ENCODE measurements at regions not wholly inside any gene's neighbourhood (a gene's known extent, or its start where the extent isn't known, plus 50 kb on each side); places are given as distances from the start of the nearest gene placed in this dataset.

GRCh38 chr2:121046335-121046734 lies 238.7 kb downstream of the TFCP2L1 start:
- TF ChIP-seq CTCF (IDR thresholded peaks at IDR 0.05; ENCODE audit: insufficient read depth, low read length, severe bottlenecking): no peak
- FAIRE-seq (no peak), DNase-seq (ENCODE audit: low read depth) (no peak)
- Histone ChIP-seq H3K36me3 (ENCODE audit: control insufficient read depth, insufficient read depth, low read length) (no peaks in the 10 kb centered on the region), H3K4me3 (ENCODE audit: low read depth, low read length) (no peak overlapping the region), H3K27me3 (ENCODE audit: control insufficient read depth, insufficient read depth, low read length) (peaks cover 3% of the 10 kb centered on the region)

DNA sequence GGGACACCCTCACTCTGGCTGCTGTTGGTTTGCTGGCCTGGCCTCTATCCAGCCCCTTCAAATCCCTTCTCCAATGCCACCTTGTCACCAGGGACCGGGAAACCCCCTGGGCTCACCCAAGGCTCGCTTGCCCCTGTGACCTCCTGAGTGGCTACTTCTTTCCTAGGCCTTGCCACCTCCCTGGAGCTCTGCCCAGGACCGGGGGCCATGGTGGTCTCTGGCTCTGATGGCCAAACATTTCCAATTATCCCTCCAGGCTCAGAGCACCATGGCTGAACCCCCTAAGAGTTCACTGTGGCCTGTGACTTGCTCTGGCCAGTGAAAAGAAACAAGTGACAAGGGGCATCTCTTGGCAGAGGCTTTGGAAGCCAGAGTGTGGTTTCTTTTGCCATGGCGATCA lies 237.6 kb downstream of the TFCP2L1 start:
- no peak overlapping the region for H3K4me3 ChIP-seq (ENCODE audit: low read depth, low read length)
- H3K36me3 ChIP-seq (ENCODE audit: control insufficient read depth, insufficient read depth, low read length): no peaks in the 10 kb centered on the region
- no peak for DNase-seq (ENCODE audit: low read depth)
- no peak for TF ChIP-seq CTCF (IDR thresholded peaks at IDR 0.05; ENCODE audit: insufficient read depth, low read length, severe bottlenecking)
- no peak for FAIRE-seq
- H3K27me3 ChIP-seq (ENCODE audit: control insufficient read depth, insufficient read depth, low read length): peaks cover 3% of the 10 kb centered on the region

- Histone ChIP-seq H3K4me3 (ENCODE audit: low read depth, low read length) (no peak overlapping the region), H3K27me3 (ENCODE audit: control insufficient read depth, insufficient read depth, low read length) (peaks cover 3% of the 10 kb centered on the region), H3K36me3 (ENCODE audit: control insufficient read depth, insufficient read depth, low read length) (no peaks in the 10 kb centered on the region)
- no peak for FAIRE-seq
- TF ChIP-seq CTCF (IDR thresholded peaks at IDR 0.05; ENCODE audit: insufficient read depth, low read length, severe bottlenecking): no peak
- DNase-seq (ENCODE audit: low read depth): no peak
Observed at GRCh38 chr2:121049131-121049530, 235.9 kb downstream of the TFCP2L1 start.

DNA sequence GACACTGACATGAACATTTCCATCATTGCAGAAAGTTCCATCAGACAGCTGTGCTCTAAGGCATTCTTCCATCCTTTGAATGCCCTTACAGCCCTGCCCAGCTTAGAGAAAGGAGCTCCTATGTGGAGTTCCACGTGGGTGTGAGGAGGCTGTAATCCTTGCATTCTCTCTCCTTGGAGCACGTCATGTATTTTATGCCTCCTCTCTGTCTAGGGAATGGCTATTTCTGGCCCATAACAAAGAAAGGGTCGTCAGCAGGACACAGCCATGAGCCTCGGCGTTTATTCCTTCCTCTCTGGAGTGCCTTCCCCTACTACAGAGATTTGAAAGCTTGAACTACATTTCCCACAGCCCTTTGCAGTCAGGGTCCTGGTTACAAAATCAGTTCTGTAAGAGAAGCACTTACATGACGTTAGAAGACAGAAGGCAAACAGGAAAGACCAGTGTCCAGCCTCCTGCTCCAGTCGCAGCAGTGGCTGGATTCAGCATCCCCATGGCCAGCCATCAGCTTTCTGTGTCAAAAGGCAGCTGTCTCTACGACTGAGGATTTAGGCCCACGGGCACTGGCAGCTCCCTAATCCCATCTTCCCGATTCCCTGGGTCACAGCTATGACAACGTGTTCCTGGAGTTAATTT lies 234.9 kb downstream of the TFCP2L1 start:
- DNase-seq (ENCODE audit: low read depth): no peak
- no peaks in the 10 kb centered on the region for H3K36me3 ChIP-seq (ENCODE audit: control insufficient read depth, insufficient read depth, low read length)
- peaks cover 3% of the 10 kb centered on the region for H3K27me3 ChIP-seq (ENCODE audit: control insufficient read depth, insufficient read depth, low read length)
- no peak for FAIRE-seq
- no peak for TF ChIP-seq CTCF (IDR thresholded peaks at IDR 0.05; ENCODE audit: insufficient read depth, low read length, severe bottlenecking)
- no peak overlapping the region for H3K4me3 ChIP-seq (ENCODE audit: low read depth, low read length)

DNA sequence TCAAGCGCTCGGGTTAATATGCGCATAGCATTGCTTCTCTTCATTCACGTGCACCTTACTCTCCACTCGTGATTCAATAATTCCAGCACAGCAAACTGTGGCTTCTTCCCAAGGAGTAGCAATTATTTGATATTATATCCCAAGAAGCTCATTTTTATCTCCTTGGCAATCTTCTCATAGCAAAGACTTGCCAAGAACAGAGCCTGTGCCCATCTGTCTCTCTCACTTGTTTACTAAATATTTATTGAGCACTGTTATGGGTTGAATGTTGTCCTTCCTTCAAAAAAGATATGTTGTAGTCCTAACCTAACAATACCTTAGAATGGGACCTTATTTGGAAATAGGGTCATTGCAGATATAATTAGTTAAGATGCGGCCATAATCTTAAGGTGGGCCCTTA lies 233.7 kb downstream of the TFCP2L1 start:
- no peaks in the 10 kb centered on the region for H3K36me3 ChIP-seq (ENCODE audit: control insufficient read depth, insufficient read depth, low read length)
- no peak overlapping the region for H3K4me3 ChIP-seq (ENCODE audit: low read depth, low read length)
- FAIRE-seq: no peak
- DNase-seq (ENCODE audit: low read depth): no peak
- H3K27me3 ChIP-seq (ENCODE audit: control insufficient read depth, insufficient read depth, low read length): peaks cover 3% of the 10 kb centered on the region
- TF ChIP-seq CTCF (IDR thresholded peaks at IDR 0.05; ENCODE audit: insufficient read depth, low read length, severe bottlenecking): no peak

GRCh38 chr2:121052023-121052422 lies 233.0 kb downstream of the TFCP2L1 start:
- no peak for DNase-seq (ENCODE audit: low read depth)

More at GRCh38 chr2:121052023-121052422, 233.0 kb downstream of the TFCP2L1 start:
- Histone ChIP-seq H3K36me3 (ENCODE audit: control insufficient read depth, insufficient read depth, low read length) (no peaks in the 10 kb centered on the region), H3K4me3 (ENCODE audit: low read depth, low read length) (no peak overlapping the region), H3K27me3 (ENCODE audit: control insufficient read depth, insufficient read depth, low read length) (peaks cover 3% of the 10 kb centered on the region)
- no peak for FAIRE-seq
- no peak for TF ChIP-seq CTCF (IDR thresholded peaks at IDR 0.05; ENCODE audit: insufficient read depth, low read length, severe bottlenecking)
